Astrocyte (in vitro differentiated cells and primary cell): ENCODE measurements at regions not wholly inside any gene's neighbourhood (a gene's known extent, or its start where the extent isn't known, plus 50 kb on each side); places are given as distances from the start of the nearest gene placed in this dataset.

ENCODE experiments used
- DNase-seq: peaks from one replicate; pipeline ENCODE4 v3.0.0-alpha.2; 2010; ENCODE audit warnings: low read depth
- FAIRE-seq: peaks from 2 replicates; lab custom pipeline; 2011; peaks lifted over from hg19 to GRCh38; lab: Jason Lieb, UNC
- H2AFZ ChIP-seq: 2 replicates; pipeline ENCODE4 v1.6.0; 2012; ENCODE audit warnings: low read depth, low read length, inconsistent platforms
- H3K27ac ChIP-seq: 2 replicates; pipeline ENCODE4 v1.5.1; 2011; ENCODE audit warnings: low read depth, low read length, inconsistent platforms
- H3K27me3 ChIP-seq: 2 replicates; pipeline ENCODE4 v1.6.0; 2011; ENCODE audit warnings: low read length, inconsistent platforms; ENCODE audit not compliant: insufficient read depth
- H3K36me3 ChIP-seq: 2 replicates; pipeline ENCODE4 v1.5.1; 2011; ENCODE audit warnings: low read length, inconsistent platforms; ENCODE audit not compliant: insufficient read depth
- H3K4me1 ChIP-seq: 2 replicates; pipeline ENCODE4 v1.5.1; 2011; ENCODE audit warnings: low read length, inconsistent platforms; ENCODE audit not compliant: insufficient read depth
- H3K4me2 ChIP-seq: 2 replicates; pipeline ENCODE4 v1.6.0; 2012; ENCODE audit warnings: low read length, inconsistent platforms
- H3K4me3 ChIP-seq: 2 replicates; pipeline ENCODE4 v1.5.1; 2011; ENCODE audit warnings: low read depth, mild to moderate bottlenecking, low read length, inconsistent platforms; ENCODE audit not compliant: insufficient read depth
- H3K79me2 ChIP-seq: 2 replicates; pipeline ENCODE4 v1.6.0; 2012; ENCODE audit warnings: mild to moderate bottlenecking, low read length, inconsistent platforms; ENCODE audit not compliant: insufficient read depth
- H3K9ac ChIP-seq: 2 replicates; pipeline ENCODE4 v1.6.0; 2012; ENCODE audit warnings: mild to moderate bottlenecking, low read length, inconsistent platforms
- H3K9me3 ChIP-seq: 2 replicates; pipeline ENCODE4 v1.5.1; 2012; ENCODE audit warnings: low read depth, mild to moderate bottlenecking, low read length, inconsistent platforms; ENCODE audit not compliant: insufficient read depth
- H4K20me1 ChIP-seq: 2 replicates; pipeline ENCODE4 v1.6.0; 2012; ENCODE audit warnings: low read length, inconsistent platforms; ENCODE audit not compliant: insufficient read depth
- H3K27ac Mint-ChIP-seq: one replicate; pipeline ENCODE4 v1.8.0; 2021; ENCODE audit warnings: mild to moderate bottlenecking, mixed read lengths; ENCODE audit not compliant: unreplicated experiment
- H3K27me3 Mint-ChIP-seq: one replicate; pipeline ENCODE4 v1.8.0; 2021; ENCODE audit warnings: low read depth, mixed read lengths; ENCODE audit not compliant: unreplicated experiment
- H3K36me3 Mint-ChIP-seq: one replicate; pipeline ENCODE4 v1.8.0; 2021; ENCODE audit warnings: low read depth, mixed read lengths; ENCODE audit not compliant: unreplicated experiment
- H3K4me1 Mint-ChIP-seq: one replicate; pipeline ENCODE4 v1.8.0; 2021; ENCODE audit warnings: low read depth, mixed read lengths; ENCODE audit not compliant: unreplicated experiment
- H3K4me3 Mint-ChIP-seq: one replicate; pipeline ENCODE4 v1.8.0; 2021; ENCODE audit warnings: mild to moderate bottlenecking, moderate library complexity, mixed read lengths; ENCODE audit not compliant: unreplicated experiment
- H3K9me3 Mint-ChIP-seq: one replicate; pipeline ENCODE4 v1.8.0; 2021; ENCODE audit warnings: mild to moderate bottlenecking, mixed read lengths; ENCODE audit not compliant: unreplicated experiment
- CTCF ChIP-seq: IDR thresholded peaks from 2 replicates; pipeline ENCODE4 v1.5.1; 2011; ENCODE audit warnings: low read depth, mild to moderate bottlenecking, inconsistent platforms, low read length, moderate library complexity; ENCODE audit not compliant: insufficient read depth
- EZH2 ChIP-seq: IDR thresholded peaks from 2 replicates; pipeline ENCODE4 v1.6.1; 2012; ENCODE audit warnings: mild to moderate bottlenecking, low read length, inconsistent platforms; ENCODE audit not compliant: insufficient read depth

DNA sequence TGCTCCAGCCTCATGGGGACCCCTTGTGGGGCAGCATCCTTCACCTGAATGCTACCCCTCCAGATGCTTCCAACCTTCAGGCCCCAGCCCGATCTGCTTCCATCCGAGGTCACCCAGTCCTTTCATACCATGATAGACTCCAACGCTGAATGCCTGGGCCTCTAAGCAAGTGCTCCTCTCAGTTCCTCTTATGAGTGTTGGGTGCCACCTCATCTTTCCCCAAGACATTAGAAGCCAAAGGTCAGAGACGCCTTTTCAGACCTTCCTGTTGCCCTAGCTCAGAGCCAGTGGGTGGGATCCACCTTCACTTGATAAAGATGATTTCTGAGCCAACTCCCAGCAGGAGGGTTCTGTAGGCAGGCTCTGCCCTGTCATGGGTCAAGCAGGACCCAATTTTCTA, 174.5 kb upstream of the MGAT5 start:
- Histone ChIP-seq H3K27me3 (peaks cover 3% of the 10 kb centered on the region), H3K4me3 (no peak overlapping the region), H2AFZ (no peak overlapping the region), H3K4me2 (no peak overlapping the region), H3K36me3 (no peaks in the 10 kb centered on the region), H3K9ac (no peak overlapping the region), H3K27ac (no peak overlapping the region), H3K9me3 (peaks cover 3% of the 10 kb centered on the region), H3K79me2 (no peaks in the 10 kb centered on the region), H4K20me1 (no peaks in the 10 kb centered on the region), H3K4me1 (no peaks in the 10 kb centered on the region)
- Mint-ChIP-seq H3K36me3 (no peaks in the 10 kb centered on the region), H3K27me3 (peaks cover 15% of the 10 kb centered on the region), H3K9me3 (peaks cover 2% of the 10 kb centered on the region), H3K4me3 (no peak overlapping the region), H3K27ac (no peak overlapping the region), H3K4me1 (peaks cover 13% of the 10 kb centered on the region)
- no peak for FAIRE-seq
- TF ChIP-seq CTCF (no peak), EZH2 (no peak)
- no peak for DNase-seq

- Histone ChIP-seq H3K9ac (no peak overlapping the region), H3K4me2 (no peak overlapping the region), H3K36me3 (no peaks in the 10 kb centered on the region), H3K79me2 (no peaks in the 10 kb centered on the region), H4K20me1 (no peaks in the 10 kb centered on the region), H3K9me3 (peaks cover 3% of the 10 kb centered on the region), H2AFZ (no peak overlapping the region), H3K27ac (no peak overlapping the region), H3K4me1 (no peaks in the 10 kb centered on the region), H3K4me3 (no peak overlapping the region), H3K27me3 (peaks cover 3% of the 10 kb centered on the region)
- FAIRE-seq, result no peak
- Mint-ChIP-seq H3K36me3 (no peaks in the 10 kb centered on the region), H3K4me3 (no peak overlapping the region), H3K4me1 (peaks cover 8% of the 10 kb centered on the region), H3K9me3 (peaks cover 2% of the 10 kb centered on the region), H3K27ac (no peak overlapping the region), H3K27me3 (peaks cover 15% of the 10 kb centered on the region)
- DNase-seq, result no peak
- TF ChIP-seq EZH2 (no peak), CTCF (no peak)
Observed at GRCh38 chr2:134080386-134081089, 173.3 kb upstream of the MGAT5 start.

- H4K20me1 ChIP-seq, result no peaks in the 10 kb centered on the region
- no peak overlapping the region for H3K27ac Mint-ChIP-seq
- H3K36me3 ChIP-seq, result no peaks in the 10 kb centered on the region
- H2AFZ ChIP-seq, result no peak overlapping the region
- H3K4me2 ChIP-seq, result no peak overlapping the region
- H3K27ac ChIP-seq, result no peak overlapping the region
- H3K4me1 Mint-ChIP-seq, result peaks cover 8% of the 10 kb centered on the region
- no peaks in the 10 kb centered on the region for H3K9me3 ChIP-seq
- no peak overlapping the region for H3K9ac ChIP-seq
- no peaks in the 10 kb centered on the region for H3K4me1 ChIP-seq
- no peaks in the 10 kb centered on the region for H3K36me3 Mint-ChIP-seq
- peaks cover 2% of the 10 kb centered on the region for H3K9me3 Mint-ChIP-seq
- peaks cover 3% of the 10 kb centered on the region for H3K27me3 ChIP-seq
- no peaks in the 10 kb centered on the region for H3K79me2 ChIP-seq
- FAIRE-seq (no peak), DNase-seq (no peak)
- no peak overlapping the region for H3K4me3 ChIP-seq
- H3K4me3 Mint-ChIP-seq, result no peak overlapping the region
- TF ChIP-seq EZH2 (no peak), CTCF (no peak)
- peaks cover 15% of the 10 kb centered on the region for H3K27me3 Mint-ChIP-seq
Observed at GRCh38 chr2:134081238-134081938, 172.5 kb upstream of the MGAT5 start.
